SK-N-SH treated with all-trans-retinoic acid at 6 μM for 48 hours (cell line): ENCODE measurements at regions not wholly inside any gene's neighbourhood (a gene's known extent, or its start where the extent isn't known, plus 50 kb on each side); places are given as distances from the start of the nearest gene placed in this dataset.

Source experiments
- BACH2 ChIP-seq: fragments of 250-450 bp; sonication (Bioruptor Pico); IDR thresholded peaks from 2 replicates; pipeline ENCODE4 v1.9.0; 2021; ENCODE audit warnings: mild to moderate bottlenecking, borderline replicate concordance
- CREB5 ChIP-seq: fragments of 250-450 bp; sonication (Bioruptor Pico); IDR thresholded peaks from 2 replicates; pipeline ENCODE4 v1.5.1; 2020; ENCODE audit warnings: low read depth, mild to moderate bottlenecking, moderate library complexity
- CSDC2 ChIP-seq: fragments of 250-450 bp; sonication (Bioruptor Pico); IDR thresholded peaks from 2 replicates; pipeline ENCODE4 v1.5.0; 2020; ENCODE audit warnings: mild to moderate bottlenecking, moderate library complexity
- OSR1 ChIP-seq: fragments of 250-450 bp; sonication (Bioruptor Pico); IDR thresholded peaks from 2 replicates; pipeline ENCODE4 v1.8.0; 2022; ENCODE audit warnings: moderate library complexity, mild to moderate bottlenecking, inconsistent platforms
- POU6F1 ChIP-seq: fragments of 250-450 bp; sonication (Bioruptor Pico); IDR thresholded peaks from 2 replicates; pipeline ENCODE4 v1.8.0; 2021; ENCODE audit warnings: low read depth, mild to moderate bottlenecking, moderate library complexity, borderline replicate concordance
- PPARA ChIP-seq: fragments of 250-450 bp; sonication (Bioruptor Pico); IDR thresholded peaks from 2 replicates; pipeline ENCODE4 v1.5.0; 2020; ENCODE audit warnings: mild to moderate bottlenecking, borderline replicate concordance
- TCF4 ChIP-seq: fragments of 250-450 bp; sonication (Bioruptor Pico); IDR thresholded peaks from 2 replicates; pipeline ENCODE4 v1.8.0; 2021; ENCODE audit warnings: mild to moderate bottlenecking, moderate library complexity, borderline replicate concordance
- ZFP30 ChIP-seq: fragments of 450-650 bp; formaldehyde crosslinking; IDR thresholded peaks from 2 replicates; pipeline ENCODE4 v1.5.0; 2022; ENCODE audit warnings: mild to moderate bottlenecking, moderate library complexity
- ZNF565 ChIP-seq: fragments of 450-650 bp; formaldehyde crosslinking; conservative IDR thresholded peaks from 2 replicates; pipeline ENCODE4 v1.5.0; 2020; ENCODE audit warnings: low read depth, mild to moderate bottlenecking, moderate library complexity

GRCh38 chr2:816278-816677, 134.4 kb upstream of the SNTG2 start:
- TF ChIP-seq ZNF565 (CRISPR knock-in tag) = no peak
- TF ChIP-seq POU6F1 (CRISPR knock-in tag) = no peak
- no peak for TF ChIP-seq ZFP30 (CRISPR knock-in tag)
- no peak for TF ChIP-seq PPARA (CRISPR knock-in tag)
- TF ChIP-seq CREB5 = no peak
- no peak for TF ChIP-seq BACH2 (CRISPR knock-in tag)
- TF ChIP-seq OSR1 (CRISPR knock-in tag) = no peak
- no peak for TF ChIP-seq TCF4 (CRISPR knock-in tag)
- TF ChIP-seq CSDC2 (CRISPR knock-in tag) = no peak
